CD4-positive, alpha-beta memory T cell (primary cell): ENCODE measurements at regions not wholly inside any gene's neighbourhood (a gene's known extent, or its start where the extent isn't known, plus 50 kb on each side); places are given as distances from the start of the nearest gene placed in this dataset.
"Not testable (repeated sequence)": the region's sequence is repeated elsewhere in the genome, so short reads cannot be mapped to it uniquely, and the experiment has no call there.

Source experiments
- CTCF ChIA-PET: fragments of 350-600 bp; sonication (Branson Sonifier 250); formaldehyde crosslinking; loops from one replicate; lab custom pipeline; 2021; ENCODE audit warnings: inconsistent platforms; ENCODE audit not compliant: partially characterized antibody; lab: Charles Lee
- POLR2A ChIA-PET: fragments of 350-600 bp; sonication (Branson Sonifier 250); formaldehyde crosslinking; loops from one replicate; lab custom pipeline; 2021; ENCODE audit not compliant: partially characterized antibody; lab: Charles Lee
- DNase-seq, 5 donors: peaks; one replicate each; pipeline versions ENCODE4 v3.0.0 to v3.0.0-alpha.2; 2020 to 2022; ENCODE audit warnings: mixed read lengths in 1 of 5
- H3K27ac ChIP-seq: one replicate; pipeline ENCODE4 v1.7.0; 2013; ENCODE audit warnings: low read depth, low read length
- H3K27me3 ChIP-seq: 2 replicates; pipeline ENCODE4 v1.7.0; 2013; ENCODE audit warnings: mild to moderate bottlenecking, low read length, moderate library complexity; ENCODE audit not compliant: insufficient read depth
- H3K36me3 ChIP-seq: 2 replicates; pipeline ENCODE4 v1.7.0; 2013; ENCODE audit warnings: mild to moderate bottlenecking, low read length, moderate library complexity; ENCODE audit not compliant: insufficient read depth
- H3K4me1 ChIP-seq: 2 replicates; pipeline ENCODE4 v1.7.0; 2013; ENCODE audit warnings: mild to moderate bottlenecking, low read length, moderate library complexity; ENCODE audit not compliant: insufficient read depth
- H3K4me3 ChIP-seq, 2 donors: one replicate each; pipeline ENCODE4 v1.7.0; 2013; ENCODE audit warnings: low read length in 2 of 2, mild to moderate bottlenecking in 1 of 2
- H3K9me3 ChIP-seq, 2 donors: one replicate each; pipeline ENCODE4 v1.7.0; 2013; ENCODE audit warnings: low read length in 2 of 2, control low read depth in 1 of 2; ENCODE audit not compliant: control insufficient read depth in 1 of 2
- H3K27ac Mint-ChIP-seq, 7 donors: one replicate each; pipeline ENCODE4 v1.8.0; 2020 to 2021; ENCODE audit warnings: mixed read lengths in 7 of 7, mild to moderate bottlenecking in 6 of 7, inconsistent platforms in 3 of 7, moderate library complexity in 3 of 7
- H3K27me3 Mint-ChIP-seq, 2 donors: one replicate each; pipeline ENCODE4 v1.8.0; 2020 to 2021; ENCODE audit warnings: mixed read lengths in 2 of 2
- H3K36me3 Mint-ChIP-seq, 2 donors: one replicate each; pipeline ENCODE4 v1.8.0; 2020 to 2021; ENCODE audit warnings: mixed read lengths in 2 of 2, inconsistent platforms in 1 of 2, mild to moderate bottlenecking in 1 of 2
- H3K4me1 Mint-ChIP-seq, 4 donors: one replicate each; pipeline ENCODE4 v1.8.0; 2020 to 2021; ENCODE audit warnings: mixed read lengths in 4 of 4, mild to moderate bottlenecking in 1 of 4
- H3K4me3 Mint-ChIP-seq, 8 donors: one replicate each; pipeline ENCODE4 v1.8.0; 2020 to 2021; ENCODE audit warnings: mixed read lengths in 8 of 8, mild to moderate bottlenecking in 7 of 8, moderate library complexity in 6 of 8, inconsistent platforms in 3 of 8
- H3K9me3 Mint-ChIP-seq, 8 donors: one replicate each; pipeline ENCODE4 v1.8.0; 2020 to 2021; ENCODE audit warnings: mixed read lengths in 8 of 8, mild to moderate bottlenecking in 5 of 8, inconsistent platforms in 3 of 8, moderate library complexity in 1 of 8
- intact Hi-C: fragments of 100-400 bp; cut with micrococcal nuclease; formaldehyde crosslinking; loops from one replicate; pipeline ENCODE4 v1.15.1; 2023

- Mint-ChIP-seq H3K4me1 (peaks cover 0 to 4% (median 0%) of the 10 kb centered on the region in 4 donors), H3K9me3 (peaks cover 0 to 8% (median 0%) of the 10 kb centered on the region in 8 donors), H3K27ac (no peak overlapping the region), H3K4me3 (no peak overlapping the region), H3K36me3 (no peaks in the 10 kb centered on the region), H3K27me3 (peaks cover 5 to 9% of the 10 kb centered on the region in 2 donors)
- DNase-seq, result no peak
- no peaks in the 10 kb centered on the region for H3K36me3 ChIP-seq
- no peak overlapping the region for H3K4me3 ChIP-seq
- no peaks in the 10 kb centered on the region for H3K4me1 ChIP-seq
- intact Hi-C loops, result no loop called here
- CTCF ChIA-PET, result no interaction called here
- H3K27ac ChIP-seq, result no peak overlapping the region
- H3K27me3 ChIP-seq, result no peaks in the 10 kb centered on the region
- POLR2A ChIA-PET, result no interaction called here
- no peaks in the 10 kb centered on the region for H3K9me3 ChIP-seq
Measured at GRCh38 chr15:26013981-26014380, 150.9 kb upstream of the ATP10A start.

- Mint-ChIP-seq H3K27ac (no peak overlapping the region), H3K27me3 (peaks cover 5 to 6% of the 10 kb centered on the region in 2 donors), H3K4me1 (no peaks in the 10 kb centered on the region), H3K4me3 (no peak overlapping the region), H3K36me3 (no peaks in the 10 kb centered on the region), H3K9me3 (peaks cover 0 to 8% (median 0%) of the 10 kb centered on the region in 8 donors)
- no peaks in the 10 kb centered on the region for H3K36me3 ChIP-seq
- intact Hi-C loops, result no loop called here
- ChIA-PET POLR2A (no interaction called here), CTCF (no interaction called here)
- no peak overlapping the region for H3K27ac ChIP-seq
- H3K4me1 ChIP-seq, result no peaks in the 10 kb centered on the region
- no peaks in the 10 kb centered on the region for H3K9me3 ChIP-seq
- DNase-seq, result no peak
- no peak overlapping the region for H3K4me3 ChIP-seq
- H3K27me3 ChIP-seq, result no peaks in the 10 kb centered on the region
Measured at GRCh38 chr15:26011916-26012315, 148.8 kb upstream of the ATP10A start.

GRCh38 chr15:26007151-26007550 lies 144.0 kb upstream of the ATP10A start:
- Histone ChIP-seq H3K27me3 (no peaks in the 10 kb centered on the region), H3K4me1 (no peaks in the 10 kb centered on the region), H3K36me3 (no peaks in the 10 kb centered on the region), H3K4me3 (no peak overlapping the region), H3K9me3 (no peaks in the 10 kb centered on the region), H3K27ac (no peak overlapping the region)
- intact Hi-C loops, result no loop called here
- peaks cover under 1 to 3% of the 10 kb centered on the region in 2 donors for H3K27me3 Mint-ChIP-seq
- POLR2A ChIA-PET, result no interaction called here
- no peaks in the 10 kb centered on the region for H3K4me1 Mint-ChIP-seq
- no peaks in the 10 kb centered on the region for H3K36me3 Mint-ChIP-seq
- no peak overlapping the region for H3K4me3 Mint-ChIP-seq
- no peak overlapping the region for H3K27ac Mint-ChIP-seq
- no peak for DNase-seq
- CTCF ChIA-PET, result no interaction called here
- H3K9me3 Mint-ChIP-seq, result peaks cover 0 to 8% (median 0%) of the 10 kb centered on the region in 8 donors

- peaks cover 2 to 8% of the 10 kb centered on the region in 2 donors for H3K27me3 Mint-ChIP-seq
- no peaks in the 10 kb centered on the region for H3K36me3 Mint-ChIP-seq
- POLR2A ChIA-PET, result no interaction called here
- DNase-seq, result no peak
- H3K4me3 Mint-ChIP-seq, result no peak overlapping the region
- no peaks in the 10 kb centered on the region for H3K36me3 ChIP-seq
- peaks cover 0 to 5% (median under 1%) of the 10 kb centered on the region in 8 donors for H3K9me3 Mint-ChIP-seq
- no peak overlapping the region for H3K4me3 ChIP-seq
- no peak overlapping the region for H3K27ac Mint-ChIP-seq
- no peaks in the 10 kb centered on the region for H3K4me1 ChIP-seq
- no peak overlapping the region for H3K27ac ChIP-seq
- no peaks in the 10 kb centered on the region for H3K4me1 Mint-ChIP-seq
- no peaks in the 10 kb centered on the region for H3K9me3 ChIP-seq
- H3K27me3 ChIP-seq, result no peaks in the 10 kb centered on the region
- CTCF ChIA-PET, result no interaction called here
- intact Hi-C loops, result no loop called here
Measured at GRCh38 chr15:26001201-26001600, 138.1 kb upstream of the ATP10A start.

- Mint-ChIP-seq H3K4me1 (peaks cover 0 to 1% (median 0%) of the 10 kb centered on the region in 4 donors), H3K27me3 (peaks cover 4 to 5% of the 10 kb centered on the region in 2 donors), H3K9me3 (peaks cover 0 to 5% (median 2%) of the 10 kb centered on the region in 8 donors), H3K4me3 (no peak overlapping the region), H3K36me3 (no peaks in the 10 kb centered on the region), H3K27ac (no peak overlapping the region)
- ChIA-PET POLR2A (no interaction called here), CTCF (no interaction called here)
- H3K4me3 ChIP-seq, result no peak overlapping the region
- no peak overlapping the region for H3K27ac ChIP-seq
- H3K9me3 ChIP-seq, result no peaks in the 10 kb centered on the region
- DNase-seq, result no peak
- intact Hi-C loops, result no loop called here
- no peaks in the 10 kb centered on the region for H3K27me3 ChIP-seq
- H3K4me1 ChIP-seq, result no peaks in the 10 kb centered on the region
- no peaks in the 10 kb centered on the region for H3K36me3 ChIP-seq
Measured at GRCh38 chr15:25993506-25993905, 130.4 kb upstream of the ATP10A start.

GRCh38 chr15:25990220-25990619 lies 127.1 kb upstream of the ATP10A start:
- no peaks in the 10 kb centered on the region for H3K27me3 ChIP-seq
- H3K36me3 ChIP-seq, result no peaks in the 10 kb centered on the region
- peaks cover 0 to 4% of the 10 kb centered on the region in 2 donors for H3K27me3 Mint-ChIP-seq
- DNase-seq, result no peak
- peaks cover 0 to 2% (median 0%) of the 10 kb centered on the region in 8 donors for H3K9me3 Mint-ChIP-seq
- no peak overlapping the region for H3K4me3 ChIP-seq
- intact Hi-C loops, result no loop called here
- ChIA-PET POLR2A (no interaction called here), CTCF (no interaction called here)
- H3K4me1 ChIP-seq, result no peaks in the 10 kb centered on the region
- H3K27ac Mint-ChIP-seq, result peak overlapping the region in 1 of 7 donors; percentile 42
- H3K36me3 Mint-ChIP-seq, result no peaks in the 10 kb centered on the region
- H3K4me1 Mint-ChIP-seq, result no peaks in the 10 kb centered on the region
- no peaks in the 10 kb centered on the region for H3K9me3 ChIP-seq
- H3K4me3 Mint-ChIP-seq, result no peak overlapping the region
- no peak overlapping the region for H3K27ac ChIP-seq

- POLR2A ChIA-PET, result no interaction called here
- H3K9me3 Mint-ChIP-seq, result peaks cover 0 to 2% (median 0%) of the 10 kb centered on the region in 8 donors
- no peaks in the 10 kb centered on the region for H3K27me3 ChIP-seq
- no peak overlapping the region for H3K4me3 ChIP-seq
- H3K4me1 Mint-ChIP-seq, result no peaks in the 10 kb centered on the region
- DNase-seq, result no peak
- no peaks in the 10 kb centered on the region for H3K36me3 ChIP-seq
- peaks cover 1 to 10% of the 10 kb centered on the region in 2 donors for H3K27me3 Mint-ChIP-seq
- no peak overlapping the region for H3K4me3 Mint-ChIP-seq
- intact Hi-C loops, result no loop called here
- H3K4me1 ChIP-seq, result no peaks in the 10 kb centered on the region
- H3K36me3 Mint-ChIP-seq, result no peaks in the 10 kb centered on the region
- no peak overlapping the region for H3K27ac Mint-ChIP-seq
- no peak overlapping the region for H3K27ac ChIP-seq
- no peaks in the 10 kb centered on the region for H3K9me3 ChIP-seq
- CTCF ChIA-PET, result no interaction called here
Measured at GRCh38 chr15:25989327-25989726, 126.2 kb upstream of the ATP10A start.

- intact Hi-C loops, H3K27ac ChIP-seq, H3K27me3 ChIP-seq, H3K27ac Mint-ChIP-seq, H3K4me3 ChIP-seq, H3K9me3 Mint-ChIP-seq, H3K4me3 Mint-ChIP-seq, CTCF ChIA-PET, H3K9me3 ChIP-seq, H3K27me3 Mint-ChIP-seq, DNase-seq, H3K36me3 ChIP-seq, H3K36me3 Mint-ChIP-seq, H3K4me1 Mint-ChIP-seq, POLR2A ChIA-PET, H3K4me1 ChIP-seq: not testable (repeated sequence)
Measured at GRCh38 chr15:25988716-25989115, 125.6 kb upstream of the ATP10A start.
